NB4 (cell line): ENCODE measurements at regions not wholly inside any gene's neighbourhood (a gene's known extent, or its start where the extent isn't known, plus 50 kb on each side); places are given as distances from the start of the nearest gene placed in this dataset.

Experiments used
- DNase-seq: peaks from one replicate; pipeline ENCODE4 v3.0.0; 2010; ENCODE audit warnings: low read depth
- H3K4me3 ChIP-seq: one replicate; pipeline ENCODE4 v1.5.1; 2011; ENCODE audit warnings: mild to moderate bottlenecking, low read depth, low read length, moderate library complexity
- CTCF ChIP-seq: IDR thresholded peaks from one replicate; pipeline ENCODE4 v1.5.1; 2012; ENCODE audit warnings: low read depth, low read length
- MAX ChIP-seq: IDR thresholded peaks from 2 replicates; pipeline ENCODE4 v1.6.1; 2011; ENCODE audit warnings: low read depth, low read length
- MYC ChIP-seq: IDR thresholded peaks from 2 replicates; pipeline ENCODE4 v1.6.1; 2011; ENCODE audit warnings: low read depth, low read length
- POLR2A ChIP-seq: IDR thresholded peaks from 2 replicates; pipeline ENCODE4 v1.6.1; 2011; ENCODE audit warnings: mild to moderate bottlenecking; ENCODE audit not compliant: insufficient read length; ENCODE audit errors: extremely low read depth

GRCh38 chr20:7003598-7003997, 236.1 kb downstream of the BMP2 start:
- DNase-seq = peak; percentile 11
- H3K4me3 ChIP-seq = no peak overlapping the region
- TF ChIP-seq MAX (no peak), POLR2A (no peak), CTCF (no peak), MYC (no peak)

GRCh38 chr20:7004801-7005200, 237.3 kb downstream of the BMP2 start:
- TF ChIP-seq MYC (no peak), POLR2A (no peak), MAX (no peak), CTCF (no peak)
- no peak for DNase-seq
- H3K4me3 ChIP-seq = no peak overlapping the region

- peak; percentile 52 for DNase-seq
- peak overlapping the region; percentile 29 for H3K4me3 ChIP-seq
- TF ChIP-seq MAX = no peak
Measured at GRCh38 chr20:7010527-7010926, 243.0 kb downstream of the BMP2 start.

GRCh38 chr20:7015257-7015656, 247.8 kb downstream of the BMP2 start:
- no peak for DNase-seq
- H3K4me3 ChIP-seq = no peak overlapping the region
- no peak for TF ChIP-seq POLR2A
- no peak for TF ChIP-seq MYC
- TF ChIP-seq CTCF = no peak
- no peak for TF ChIP-seq MAX

- no peak overlapping the region for H3K4me3 ChIP-seq
- DNase-seq = no peak
- TF ChIP-seq MAX (no peak), MYC (no peak), POLR2A (no peak)
Measured at GRCh38 chr20:7022597-7022996, 255.1 kb downstream of the BMP2 start.

- no peak for TF ChIP-seq MYC
- no peak for TF ChIP-seq MAX
- TF ChIP-seq CTCF = no peak
- TF ChIP-seq POLR2A = no peak
- DNase-seq = no peak
- H3K4me3 ChIP-seq = no peak overlapping the region
Measured at GRCh38 chr20:7025635-7026034, 258.1 kb downstream of the BMP2 start.

GRCh38 chr20:7029019-7029418, 261.5 kb downstream of the BMP2 start:
- no peak overlapping the region for H3K4me3 ChIP-seq
- TF ChIP-seq MAX (no peak), POLR2A (no peak), MYC (no peak), CTCF (no peak)
- DNase-seq = no peak
